LNCaP clone FGC (cell line): ENCODE measurements at regions not wholly inside any gene's neighbourhood (a gene's known extent, or its start where the extent isn't known, plus 50 kb on each side); places are given as distances from the start of the nearest gene placed in this dataset.

Source experiments
- DNase-seq: peaks from one replicate; pipeline ENCODE4 v3.0.0-alpha.2; 2011; ENCODE audit warnings: low read depth
- H3K4me3 ChIP-seq: 2 replicates; pipeline ENCODE4 v1.5.1; 2011; ENCODE audit warnings: mild to moderate bottlenecking, low read depth, low read length, control low read depth
- CTCF ChIP-seq: IDR thresholded peaks from 2 replicates; pipeline ENCODE4 v1.5.1; 2012; ENCODE audit warnings: mild to moderate bottlenecking; ENCODE audit not compliant: control insufficient read depth, insufficient read depth; ENCODE audit errors: extremely low read depth

GRCh38 chr2:216260629-216261028, 111.7 kb downstream of the MARCHF4 start:
- DNase-seq: no peak
- TF ChIP-seq CTCF: no peak
- H3K4me3 ChIP-seq: no peak overlapping the region

GRCh38 chr2:216259081-216259480, 113.2 kb downstream of the MARCHF4 start:
- DNase-seq: no peak

GRCh38 chr2:216257089-216257488, 115.2 kb downstream of the MARCHF4 start:
- TF ChIP-seq CTCF: no peak
- DNase-seq: no peak
- H3K4me3 ChIP-seq: no peak overlapping the region

More at GRCh38 chr2:216259081-216259480, 113.2 kb downstream of the MARCHF4 start:
- no peak overlapping the region for H3K4me3 ChIP-seq
- no peak for TF ChIP-seq CTCF
